ENCODE measurements at regions not wholly inside any gene's neighbourhood (a gene's known extent, or its start where the extent isn't known, plus 50 kb on each side); places are given as distances from the start of the nearest gene placed in this dataset.

- Histone ChIP-seq H2BK12ac (ENCODE audit: low read length) (no peak overlapping the region), H4K12ac (ENCODE audit: low read depth, low read length) (no peak overlapping the region), H3K14ac (ENCODE audit: low read length) (no peak overlapping the region), H4K91ac (ENCODE audit: low read depth, low read length) (no peak overlapping the region), H2BK5ac (ENCODE audit: low read depth, low read length, poor library complexity) (no peak overlapping the region), H2AK5ac (ENCODE audit: low read length) (no peak overlapping the region), H3K79me2 (ENCODE audit: control insufficient read depth, insufficient read depth, low read length, poor library complexity) (no peaks in the 10 kb centered on the region), H3K9ac (ENCODE audit: low read length) (no peak overlapping the region), H3K9me3 (ENCODE audit: insufficient read depth, low read depth, low read length) (no peaks in the 10 kb centered on the region), H3K4me2 (ENCODE audit: low read length) (no peak overlapping the region), H2BK120ac (ENCODE audit: insufficient read depth, low read length, poor library complexity) (no peak overlapping the region), H3K18ac (ENCODE audit: low read length) (no peak overlapping the region), H3K4me3 (ENCODE audit: low read depth, low read length) (no peak overlapping the region), H3K27ac (ENCODE audit: low read depth, low read length) (no peak overlapping the region), H2AFZ (ENCODE audit: insufficient read depth, low read length, poor library complexity) (no peak overlapping the region), H3K4me1 (ENCODE audit: control insufficient read depth in 1 of 2, insufficient read depth in 2 of 2, low read length in 2 of 2) (no peaks in the 10 kb centered on the region), H3K36me3 (ENCODE audit: control insufficient read depth in 1 of 2, insufficient read depth in 2 of 2, low read length in 2 of 2) (no peaks in the 10 kb centered on the region), H3K27me3 (ENCODE audit: insufficient read depth, low read length) (no peaks in the 10 kb centered on the region), H4K8ac (ENCODE audit: low read depth, low read length) (no peak overlapping the region), H3K23ac (ENCODE audit: low read length) (no peak overlapping the region), H3K4ac (ENCODE audit: low read depth, low read length) (no peak overlapping the region), H3K79me1 (ENCODE audit: low read length) (no peaks in the 10 kb centered on the region)
- WGBS (ENCODE audit: extremely low coverage, insufficient coverage, insufficient read length), result no CpG with 5 or more reads among the region's 1 CpG
- no peak for DNase-seq
These were observed 133.7 kb upstream of the KLF14 start for GRCh38 chr7:130867581-130868136.

- Histone ChIP-seq H3K36me3 (ENCODE audit: control insufficient read depth in 1 of 2, insufficient read depth in 2 of 2, low read length in 2 of 2) (no peaks in the 10 kb centered on the region), H2BK120ac (ENCODE audit: insufficient read depth, low read length, poor library complexity) (no peak overlapping the region), H2BK5ac (ENCODE audit: low read depth, low read length, poor library complexity) (no peak overlapping the region), H3K9ac (ENCODE audit: low read length) (no peak overlapping the region), H3K27me3 (ENCODE audit: insufficient read depth, low read length) (no peaks in the 10 kb centered on the region), H3K4me1 (ENCODE audit: control insufficient read depth in 1 of 2, insufficient read depth in 2 of 2, low read length in 2 of 2) (no peaks in the 10 kb centered on the region), H3K4ac (ENCODE audit: low read depth, low read length) (no peak overlapping the region), H3K18ac (ENCODE audit: low read length) (no peak overlapping the region), H4K8ac (ENCODE audit: low read depth, low read length) (no peak overlapping the region), H4K12ac (ENCODE audit: low read depth, low read length) (no peak overlapping the region), H4K91ac (ENCODE audit: low read depth, low read length) (no peak overlapping the region), H3K79me1 (ENCODE audit: low read length) (no peaks in the 10 kb centered on the region), H3K27ac (ENCODE audit: low read depth, low read length) (no peak overlapping the region), H3K79me2 (ENCODE audit: control insufficient read depth, insufficient read depth, low read length, poor library complexity) (no peaks in the 10 kb centered on the region), H3K4me2 (ENCODE audit: low read length) (no peak overlapping the region), H3K4me3 (ENCODE audit: low read depth, low read length) (no peak overlapping the region), H3K14ac (ENCODE audit: low read length) (no peak overlapping the region), H3K23ac (ENCODE audit: low read length) (no peak overlapping the region), H2BK12ac (ENCODE audit: low read length) (no peak overlapping the region), H3K9me3 (ENCODE audit: insufficient read depth, low read depth, low read length) (no peaks in the 10 kb centered on the region), H2AK5ac (ENCODE audit: low read length) (no peak overlapping the region), H2AFZ (ENCODE audit: insufficient read depth, low read length, poor library complexity) (no peak overlapping the region)
- no peak for DNase-seq
- WGBS (ENCODE audit: extremely low coverage, insufficient coverage, insufficient read length), result no CpG with 5 or more reads among the region's 6 CpGs
These were observed 134.1 kb upstream of the KLF14 start for GRCh38 chr7:130868139-130868538.

GRCh38 chr7:130869918-130870317 lies 135.9 kb upstream of the KLF14 start:
- no peaks in the 10 kb centered on the region for H3K36me3 ChIP-seq (ENCODE audit: control insufficient read depth in 1 of 2, insufficient read depth in 2 of 2, low read length in 2 of 2)
- no peaks in the 10 kb centered on the region for H3K9me3 ChIP-seq (ENCODE audit: insufficient read depth, low read depth, low read length)
- no peak overlapping the region for H2AFZ ChIP-seq (ENCODE audit: insufficient read depth, low read length, poor library complexity)
- H2BK5ac ChIP-seq (ENCODE audit: low read depth, low read length, poor library complexity), result no peak overlapping the region
- H2AK5ac ChIP-seq (ENCODE audit: low read length), result no peak overlapping the region
- no peak overlapping the region for H4K8ac ChIP-seq (ENCODE audit: low read depth, low read length)
- H3K4me3 ChIP-seq (ENCODE audit: low read depth, low read length), result no peak overlapping the region
- WGBS (ENCODE audit: extremely low coverage, insufficient coverage, insufficient read length), result no CpG with 5 or more reads among the region's 3 CpGs
- no peak overlapping the region for H4K12ac ChIP-seq (ENCODE audit: low read depth, low read length)
- no peaks in the 10 kb centered on the region for H3K4me1 ChIP-seq (ENCODE audit: control insufficient read depth in 1 of 2, insufficient read depth in 2 of 2, low read length in 2 of 2)
- H3K14ac ChIP-seq (ENCODE audit: low read length), result no peak overlapping the region
- no peak overlapping the region for H3K4me2 ChIP-seq (ENCODE audit: low read length)
- H4K91ac ChIP-seq (ENCODE audit: low read depth, low read length), result no peak overlapping the region
- no peak overlapping the region for H3K27ac ChIP-seq (ENCODE audit: low read depth, low read length)
- peak in 1 of 2 donors; percentile 52 for DNase-seq
- H3K79me1 ChIP-seq (ENCODE audit: low read length), result no peaks in the 10 kb centered on the region
- H3K18ac ChIP-seq (ENCODE audit: low read length), result no peak overlapping the region
- no peak overlapping the region for H3K9ac ChIP-seq (ENCODE audit: low read length)
- H3K23ac ChIP-seq (ENCODE audit: low read length), result no peak overlapping the region
- no peaks in the 10 kb centered on the region for H3K79me2 ChIP-seq (ENCODE audit: control insufficient read depth, insufficient read depth, low read length, poor library complexity)
- no peak overlapping the region for H3K4ac ChIP-seq (ENCODE audit: low read depth, low read length)
- H3K27me3 ChIP-seq (ENCODE audit: insufficient read depth, low read length), result no peaks in the 10 kb centered on the region
- H2BK120ac ChIP-seq (ENCODE audit: insufficient read depth, low read length, poor library complexity), result no peak overlapping the region
- H2BK12ac ChIP-seq (ENCODE audit: low read length), result no peak overlapping the region

- H3K79me1 ChIP-seq (ENCODE audit: low read length), result no peaks in the 10 kb centered on the region
- no peak overlapping the region for H4K91ac ChIP-seq (ENCODE audit: low read depth, low read length)
- no peak overlapping the region for H3K18ac ChIP-seq (ENCODE audit: low read length)
- H3K27me3 ChIP-seq (ENCODE audit: insufficient read depth, low read length), result no peaks in the 10 kb centered on the region
- H3K4me2 ChIP-seq (ENCODE audit: low read length), result no peak overlapping the region
- H3K4me3 ChIP-seq (ENCODE audit: low read depth, low read length), result no peak overlapping the region
- no peak overlapping the region for H2AK5ac ChIP-seq (ENCODE audit: low read length)
- no peaks in the 10 kb centered on the region for H3K9me3 ChIP-seq (ENCODE audit: insufficient read depth, low read depth, low read length)
- no peak overlapping the region for H3K23ac ChIP-seq (ENCODE audit: low read length)
- no peaks in the 10 kb centered on the region for H3K79me2 ChIP-seq (ENCODE audit: control insufficient read depth, insufficient read depth, low read length, poor library complexity)
- no peak overlapping the region for H3K4ac ChIP-seq (ENCODE audit: low read depth, low read length)
- no peak overlapping the region for H3K9ac ChIP-seq (ENCODE audit: low read length)
- no peak overlapping the region for H3K14ac ChIP-seq (ENCODE audit: low read length)
- no peaks in the 10 kb centered on the region for H3K4me1 ChIP-seq (ENCODE audit: control insufficient read depth in 1 of 2, insufficient read depth in 2 of 2, low read length in 2 of 2)
- H2BK120ac ChIP-seq (ENCODE audit: insufficient read depth, low read length, poor library complexity), result no peak overlapping the region
- WGBS (ENCODE audit: extremely low coverage, insufficient coverage, insufficient read length), result no CpG with 5 or more reads among the region's 6 CpGs
- DNase-seq, result no peak
- H2BK5ac ChIP-seq (ENCODE audit: low read depth, low read length, poor library complexity), result no peak overlapping the region
- no peaks in the 10 kb centered on the region for H3K36me3 ChIP-seq (ENCODE audit: control insufficient read depth in 1 of 2, insufficient read depth in 2 of 2, low read length in 2 of 2)
- no peak overlapping the region for H4K8ac ChIP-seq (ENCODE audit: low read depth, low read length)
- no peak overlapping the region for H2BK12ac ChIP-seq (ENCODE audit: low read length)
- no peak overlapping the region for H2AFZ ChIP-seq (ENCODE audit: insufficient read depth, low read length, poor library complexity)
- H3K27ac ChIP-seq (ENCODE audit: low read depth, low read length), result no peak overlapping the region
- no peak overlapping the region for H4K12ac ChIP-seq (ENCODE audit: low read depth, low read length)
These were observed 138.3 kb upstream of the KLF14 start for GRCh38 chr7:130872341-130872740.

Data from trophoblast cell (in vitro differentiated cells and primary cell).